ENCODE measurements at regions not wholly inside any gene's neighbourhood (a gene's known extent, or its start where the extent isn't known, plus 50 kb on each side); places are given as distances from the start of the nearest gene placed in this dataset.

- Mint-ChIP-seq H3K9me3 (no peaks in the 10 kb centered on the region), H3K27me3 (ENCODE audit: low read depth) (peaks cover 8% of the 10 kb centered on the region), H3K27ac (no peak overlapping the region), H3K36me3 (ENCODE audit: low read depth) (no peaks in the 10 kb centered on the region), H3K4me1 (ENCODE audit: low read depth) (no peaks in the 10 kb centered on the region), H3K4me3 (no peak overlapping the region)
- DNase-seq: no peak
- intact Hi-C loops (cut with micrococcal nuclease): no loop called here
- CTCF ChIA-PET: no interaction called here
These were observed 50.1 kb upstream of the CAV2 start for GRCh38 chr7:116449441-116449840.
